ENCODE measurements at regions not wholly inside any gene's neighbourhood (a gene's known extent, or its start where the extent isn't known, plus 50 kb on each side); places are given as distances from the start of the nearest gene placed in this dataset.

GRCh38 chr10:31709028-31709427 lies 219.6 kb downstream of the ARHGAP12 start:
- DNase-seq, result no peak

DNA sequence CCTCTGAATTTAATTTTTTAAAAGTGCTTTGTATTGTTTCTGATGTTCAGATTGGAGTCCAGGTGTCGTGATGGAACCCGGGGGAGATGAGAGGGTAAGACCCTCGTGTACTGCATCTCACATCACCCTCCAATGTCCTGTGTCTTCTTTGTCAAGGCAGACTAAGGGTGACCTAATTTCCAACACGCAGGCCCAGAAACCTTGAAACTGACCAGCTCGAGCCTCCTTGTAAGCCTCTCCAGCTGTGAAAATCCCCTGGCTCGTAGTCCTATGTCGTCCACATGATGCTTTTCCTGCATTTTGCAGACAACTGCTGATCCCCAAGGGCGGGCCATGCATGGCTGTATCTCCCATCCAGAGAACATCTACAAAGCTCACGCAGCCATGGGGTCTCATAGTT lies 220.2 kb downstream of the ARHGAP12 start:
- DNase-seq, result no peak

GRCh38 chr10:31708046-31708445 lies 220.6 kb downstream of the ARHGAP12 start:
- no peak for DNase-seq

DNA sequence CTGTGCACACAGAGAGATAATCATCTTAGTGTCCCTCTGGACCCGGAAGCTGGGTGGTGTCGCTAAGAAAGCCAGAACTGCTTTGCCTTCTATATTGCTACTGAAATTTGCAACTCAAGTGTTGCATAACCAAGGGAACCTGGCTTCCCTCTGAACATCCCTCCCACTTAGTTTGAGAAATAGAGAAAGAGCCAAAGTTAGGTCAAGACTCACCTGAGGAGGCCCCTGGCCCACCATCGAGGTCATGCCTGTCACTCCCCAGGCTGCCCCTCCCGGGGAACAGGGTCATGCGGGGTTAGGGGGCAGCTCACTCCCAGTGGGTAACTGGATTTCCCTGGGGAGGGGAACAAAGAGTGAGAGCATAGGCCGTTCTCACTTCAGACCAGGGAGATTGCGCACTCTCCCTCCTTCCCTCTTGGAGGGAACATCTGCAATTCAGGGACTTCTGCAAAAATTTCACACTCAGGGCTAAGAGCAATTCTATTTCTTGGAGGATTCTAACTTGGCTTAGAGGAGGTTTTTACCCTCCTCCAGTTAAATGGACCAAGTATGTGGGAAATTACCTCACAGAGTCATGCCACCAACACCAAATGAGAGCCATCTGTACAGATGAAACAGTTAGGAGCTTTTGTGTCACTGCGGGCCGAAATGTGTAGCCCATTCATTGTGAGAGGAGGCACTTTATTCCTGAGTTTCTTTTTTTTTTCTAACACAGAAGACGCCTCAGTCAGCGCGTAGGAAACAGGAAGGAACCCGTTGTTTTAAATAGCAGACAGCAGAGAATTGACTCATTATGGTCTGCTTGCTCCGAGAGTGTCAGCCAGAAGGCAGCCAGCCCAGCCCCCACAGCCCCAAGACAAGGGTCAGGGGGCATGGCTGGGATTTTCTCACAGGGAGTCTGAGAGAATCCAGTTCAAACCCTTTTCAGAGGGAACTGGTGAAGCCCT lies 221.3 kb downstream of the ARHGAP12 start:
- peak in 1 of 6 experiments; percentile 9 for DNase-seq

DNA sequence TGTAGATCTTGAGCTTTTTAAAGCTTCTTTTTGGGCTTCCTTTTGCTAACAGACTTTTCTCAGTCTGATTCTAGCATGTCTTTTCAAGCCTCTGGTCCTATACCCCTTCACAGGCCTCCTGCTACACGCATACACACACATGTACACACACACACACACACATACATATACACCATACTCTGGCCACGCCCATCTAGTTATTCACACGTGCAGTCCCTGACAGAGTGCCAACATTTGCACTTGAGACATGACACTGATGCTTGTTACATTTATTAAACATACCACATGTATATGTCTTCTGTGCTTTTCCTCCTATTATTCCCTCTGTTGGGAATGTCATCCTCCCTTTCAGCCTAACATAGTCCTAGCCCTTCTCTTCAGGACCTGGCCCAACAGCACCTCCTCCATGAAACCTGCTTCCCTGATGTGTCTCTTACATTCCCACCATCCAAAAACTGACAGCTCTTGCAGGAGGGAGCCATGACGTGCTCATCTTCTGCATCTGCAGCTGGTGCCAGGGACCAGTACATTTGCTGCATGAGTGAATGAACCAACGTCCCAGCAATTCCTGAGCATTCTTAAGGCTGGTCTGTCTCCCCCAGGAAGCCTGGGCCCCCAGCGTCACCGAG lies 222.1 kb downstream of the ARHGAP12 start:
- DNase-seq, result no peak

GRCh38 chr10:31705136-31705535 lies 223.5 kb downstream of the ARHGAP12 start:
- DNase-seq, result no peak

GRCh38 chr10:31704195-31704594 lies 224.4 kb downstream of the ARHGAP12 start:
- DNase-seq, result no peak

GRCh38 chr10:31702954-31703353 lies 225.7 kb downstream of the ARHGAP12 start:
- DNase-seq, result no peak

GRCh38 chr10:31702005-31702404 lies 226.6 kb downstream of the ARHGAP12 start:
- no peak for DNase-seq

DNA sequence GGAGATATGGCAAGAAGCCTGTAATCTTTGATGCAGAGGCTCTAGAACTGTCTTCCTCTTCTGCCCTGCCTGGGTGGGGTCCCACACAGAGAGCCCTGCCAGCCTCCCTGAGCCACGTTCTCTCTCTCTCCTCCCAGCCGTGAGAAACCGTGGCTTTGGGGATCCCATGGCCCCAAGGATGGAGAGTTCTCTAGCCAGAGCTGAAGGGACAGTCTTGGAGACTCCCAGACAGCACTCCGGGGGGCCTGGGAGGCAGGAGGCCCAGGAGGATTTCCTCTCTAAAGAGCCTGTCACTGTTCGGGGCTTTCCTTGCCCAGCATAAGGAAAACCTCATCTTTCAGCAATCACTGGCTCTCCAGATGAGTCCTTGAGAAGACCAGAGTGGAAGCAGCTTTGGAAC lies 227.1 kb downstream of the ARHGAP12 start:
- DNase-seq, result no peak

GRCh38 chr10:31700181-31700611 lies 228.4 kb downstream of the ARHGAP12 start:
- no peak for DNase-seq

DNA sequence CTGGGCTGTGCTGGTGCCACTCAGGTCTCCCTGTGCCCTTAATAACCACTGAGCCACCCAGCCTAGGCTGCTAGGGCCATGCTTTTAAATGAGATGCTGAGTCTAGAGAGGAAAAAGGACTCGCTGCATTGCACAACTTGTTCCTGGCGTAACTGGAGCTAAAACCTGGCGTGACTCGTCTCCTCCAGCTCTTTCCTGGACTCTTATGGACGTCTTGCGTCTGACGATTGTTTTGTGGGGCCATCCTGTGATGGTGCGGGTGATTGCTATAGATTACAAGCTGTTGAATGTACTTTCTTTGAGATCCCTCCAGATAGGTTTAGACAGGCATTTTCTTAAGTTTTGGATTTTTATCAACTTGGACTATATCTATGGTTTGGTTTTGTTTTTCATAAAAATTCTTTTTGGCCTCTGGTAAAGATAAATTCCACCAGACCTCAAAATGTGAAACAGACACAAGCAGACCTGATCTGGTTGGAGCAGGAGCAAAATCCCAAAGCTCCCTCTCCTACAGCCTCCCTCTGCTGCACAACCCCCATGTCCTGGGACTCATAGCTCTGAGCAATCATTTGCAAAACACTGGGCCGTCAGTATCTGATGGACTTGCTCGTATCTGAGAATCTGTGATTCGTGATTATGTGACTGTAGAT lies 230.3 kb downstream of the ARHGAP12 start:
- no peak for DNase-seq

DNA sequence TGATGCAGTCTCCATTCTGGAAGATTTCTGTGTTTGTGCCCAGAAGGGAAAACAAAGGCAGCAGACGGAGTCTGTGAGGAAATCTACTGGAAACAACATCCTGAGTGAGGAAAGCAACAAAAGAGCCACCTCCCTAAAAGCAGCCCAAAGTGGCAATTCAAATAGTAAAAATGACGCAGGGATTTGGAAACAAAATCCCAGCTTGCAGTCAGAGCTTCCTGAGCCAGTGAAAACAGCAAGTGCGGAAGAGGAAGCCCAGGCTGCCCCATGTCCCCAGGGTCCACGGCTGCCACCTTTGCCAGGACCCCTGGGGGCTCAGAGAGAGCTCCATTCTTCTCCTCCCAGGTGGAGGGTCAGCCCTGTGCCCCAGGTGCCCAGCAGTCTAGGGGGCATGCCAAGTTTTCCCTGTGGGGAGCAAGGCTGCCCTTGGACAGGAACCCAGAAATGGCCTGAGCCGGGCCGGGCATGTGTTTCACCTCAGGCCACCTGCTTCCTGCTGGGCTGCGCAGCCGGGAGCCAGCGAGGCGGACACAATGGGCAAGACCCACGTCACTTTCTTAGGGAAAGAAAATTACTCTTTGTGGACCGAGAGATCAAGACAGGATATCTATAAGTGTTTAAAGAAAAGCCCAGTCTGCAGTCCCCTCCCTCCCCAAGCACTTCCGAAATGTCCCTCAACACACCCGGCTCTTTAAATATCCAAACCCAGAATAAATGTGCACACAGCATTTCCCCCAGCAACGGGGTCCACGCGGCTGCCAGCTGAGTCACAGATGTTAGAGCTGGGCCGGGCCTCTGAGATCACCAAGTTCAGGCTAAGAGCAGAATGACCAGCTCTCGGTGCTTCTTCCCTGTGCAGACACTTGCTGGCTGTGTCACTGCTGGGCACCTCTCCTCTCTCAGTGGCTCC lies 231.1 kb downstream of the ARHGAP12 start:
- DNase-seq, result no peak

GRCh38 chr10:31694929-31695837 lies 233.4 kb downstream of the ARHGAP12 start:
- no peak for DNase-seq

DNA sequence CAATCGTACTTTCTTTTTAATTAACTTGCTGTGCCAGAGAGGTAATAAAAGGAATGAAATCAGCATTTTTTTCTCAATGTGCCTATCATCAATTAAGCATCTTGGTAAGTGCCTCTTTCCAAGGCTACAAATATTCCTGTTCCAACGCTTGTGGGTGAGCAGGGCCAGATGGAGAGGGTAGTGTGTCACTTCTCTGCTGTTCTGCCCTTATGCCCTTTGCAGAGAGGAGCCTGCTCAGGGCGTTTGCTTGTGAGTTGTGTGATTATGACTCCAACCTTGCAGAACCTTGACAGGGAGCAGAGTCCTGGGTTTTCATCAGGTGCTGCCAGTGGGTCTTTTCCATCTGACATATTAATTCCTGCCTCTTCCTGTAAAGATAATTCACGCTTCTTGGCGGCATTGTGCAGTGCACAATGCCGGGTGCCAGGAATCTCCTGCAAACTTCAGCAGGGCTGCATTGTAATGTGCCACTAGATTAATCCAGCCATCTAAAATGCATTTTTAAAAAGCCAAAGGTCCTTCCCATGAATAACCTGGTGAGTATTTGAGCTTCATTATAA lies 234.4 kb downstream of the ARHGAP12 start:
- no peak for DNase-seq

DNA sequence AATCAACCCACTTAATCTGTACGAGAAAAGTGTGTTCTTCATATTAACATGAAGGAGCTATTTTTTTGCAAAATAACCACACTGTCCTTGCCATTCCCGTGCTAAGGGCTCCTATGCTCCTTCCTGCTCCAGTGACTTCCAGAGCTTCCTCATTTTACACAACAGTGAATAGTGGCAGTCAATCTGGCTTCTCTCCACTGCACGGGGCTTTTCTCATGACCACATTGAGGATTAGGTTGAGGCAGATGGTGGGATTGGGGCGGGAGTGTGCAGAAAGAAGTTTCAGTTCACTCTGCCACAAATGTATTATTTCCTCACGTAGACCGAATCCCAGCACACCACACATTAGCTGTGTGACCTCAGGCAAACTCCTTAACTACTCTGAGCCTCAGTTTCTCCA lies 235.1 kb downstream of the ARHGAP12 start:
- DNase-seq, result no peak

DNA sequence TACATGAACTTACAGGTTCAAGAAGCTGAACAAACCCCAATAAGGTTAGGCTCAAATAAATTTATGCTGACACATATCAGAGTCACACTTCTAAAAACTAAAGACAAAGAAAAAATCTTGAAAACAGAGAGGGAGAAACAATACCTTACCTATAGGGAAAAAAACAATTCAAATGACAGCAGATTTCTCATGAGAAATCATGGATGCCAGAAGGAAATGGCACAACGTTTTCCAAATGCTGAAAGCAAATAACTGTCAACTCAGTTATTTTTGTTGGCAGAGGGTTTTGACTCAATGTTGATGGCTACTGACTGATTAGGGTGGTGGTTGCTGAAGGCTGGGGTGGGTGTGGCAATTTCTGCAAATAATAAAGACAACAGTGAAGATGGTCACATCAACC lies 239.4 kb downstream of the ARHGAP12 start:
- no peak for DNase-seq

GRCh38 chr10:31687663-31688482 lies 240.8 kb downstream of the ARHGAP12 start:
- peak in 3 of 6 experiments; percentile 27 to 51 (median 39) for DNase-seq

- DNase-seq, result no peak
These were observed 242.0 kb downstream of the ARHGAP12 start for GRCh38 chr10:31686599-31686998.

DNA sequence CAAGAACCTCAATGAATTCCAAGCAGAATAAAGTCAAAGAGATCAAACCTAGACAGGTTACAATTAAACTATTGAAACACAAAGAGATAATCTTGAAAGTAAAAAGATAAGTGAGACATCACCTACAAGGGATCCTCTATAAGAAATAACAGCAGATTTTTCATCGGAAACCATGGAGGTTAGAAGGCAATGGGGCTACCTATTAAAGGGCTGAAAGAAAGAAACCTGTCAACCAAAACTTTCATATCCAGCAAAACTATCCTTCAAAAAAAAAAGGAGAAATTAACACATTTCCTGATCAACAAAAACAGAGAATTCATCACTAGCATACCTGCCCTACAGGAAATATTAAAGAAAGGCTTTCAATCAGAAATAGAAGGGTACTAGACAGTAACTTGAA lies 244.9 kb downstream of the ARHGAP12 start:
- DNase-seq, result no peak

Data from stimulated activated naive CD4-positive, alpha-beta T cell (primary cell).